HG03280 (cell line): ENCODE measurements at regions not wholly inside any gene's neighbourhood (a gene's known extent, or its start where the extent isn't known, plus 50 kb on each side); places are given as distances from the start of the nearest gene placed in this dataset.

Experiments used
- ATAC-seq: cut with Tn5 transposase; IDR thresholded peaks from one replicate; pipeline ENCODE4 v1.9.1; 2021; ENCODE audit warnings: mild to moderate bottlenecking, moderate library complexity; ENCODE audit not compliant: unreplicated experiment

- no peak for ATAC-seq
Observed at GRCh38 chr13:84997858-84998257, 801.4 kb downstream of the SLITRK6 start.

- no peak for ATAC-seq
Observed at GRCh38 chr13:84994582-84994981, 804.6 kb downstream of the SLITRK6 start.

GRCh38 chr13:84985860-84986259 is 813.4 kb downstream of the SLITRK6 start:
- ATAC-seq: no peak

GRCh38 chr13:84983321-84983720 is 815.9 kb downstream of the SLITRK6 start:
- ATAC-seq: no peak

GRCh38 chr13:84980571-84980970 is 818.6 kb downstream of the SLITRK6 start:
- ATAC-seq: no peak

- no peak for ATAC-seq
Observed at GRCh38 chr13:84978851-84979250, 820.4 kb downstream of the SLITRK6 start.

GRCh38 chr13:84973661-84974060 is 825.6 kb downstream of the SLITRK6 start:
- no peak for ATAC-seq

GRCh38 chr13:84972907-84973306 is 826.3 kb downstream of the SLITRK6 start:
- no peak for ATAC-seq

GRCh38 chr13:84962849-84963248 is 836.4 kb downstream of the SLITRK6 start:
- ATAC-seq: no peak

GRCh38 chr13:84962141-84962750 is 837.0 kb downstream of the SLITRK6 start:
- no peak for ATAC-seq

- no peak for ATAC-seq
Observed at GRCh38 chr13:84961023-84961422, 838.2 kb downstream of the SLITRK6 start.

GRCh38 chr13:84959818-84960217 is 839.4 kb downstream of the SLITRK6 start:
- no peak for ATAC-seq

- ATAC-seq: no peak
Observed at GRCh38 chr13:84954636-84955035, 844.6 kb downstream of the SLITRK6 start.

GRCh38 chr13:84951128-84951527 is 848.1 kb downstream of the SLITRK6 start:
- ATAC-seq: no peak

- ATAC-seq: no peak
Observed at GRCh38 chr13:84946192-84946591, 853.0 kb downstream of the SLITRK6 start.

GRCh38 chr13:84940798-84941197 is 858.4 kb downstream of the SLITRK6 start:
- no peak for ATAC-seq

- ATAC-seq: no peak
Observed at GRCh38 chr13:84940167-84940566, 859.1 kb downstream of the SLITRK6 start.

GRCh38 chr13:84934911-84935310 is 864.3 kb downstream of the SLITRK6 start:
- ATAC-seq: no peak

- ATAC-seq: no peak
Observed at GRCh38 chr13:84933797-84934196, 865.4 kb downstream of the SLITRK6 start.

- no peak for ATAC-seq
Observed at GRCh38 chr13:84931264-84931663, 868.0 kb downstream of the SLITRK6 start.

GRCh38 chr13:84927442-84928169 is 871.6 kb downstream of the SLITRK6 start:
- ATAC-seq: no peak

- no peak for ATAC-seq
Observed at GRCh38 chr13:84925443-84925842, 873.8 kb downstream of the SLITRK6 start.

- ATAC-seq: no peak
Observed at GRCh38 chr13:84923831-84924230, 875.4 kb downstream of the SLITRK6 start.
